Neural progenitor cell (in vitro differentiated cells): ENCODE measurements at regions not wholly inside any gene's neighbourhood (a gene's known extent, or its start where the extent isn't known, plus 50 kb on each side); places are given as distances from the start of the nearest gene placed in this dataset.
"Not testable (repeated sequence)": the region's sequence is repeated elsewhere in the genome, so short reads cannot be mapped to it uniquely, and the experiment has no call there.

Experiments used
- DNase-seq: peaks from one replicate; pipeline ENCODE4 v3.0.0-alpha.2; 2016; ENCODE audit warnings: low spot score
- H2AFZ ChIP-seq: fragments of 200-600 bp; sonication (generic); replicated peaks from 2 replicates; pipeline ENCODE4 v1.6.1; 2016; ENCODE audit warnings: antibody characterized with exemption
- H3F3A ChIP-seq: fragments of 200-600 bp; sonication (generic); 2 replicates; pipeline ENCODE4 v1.6.1; 2016; ENCODE audit warnings: antibody characterized with exemption, low read depth
- H3K27ac ChIP-seq: fragments of 200-600 bp; sonication (generic); 2 replicates; pipeline ENCODE4 v1.5.1; 2016; ENCODE audit warnings: mild to moderate bottlenecking
- H3K27me3 ChIP-seq: fragments of 200-600 bp; sonication (generic); 2 replicates; pipeline ENCODE4 v1.6.1; 2016; ENCODE audit warnings: mild to moderate bottlenecking, moderate library complexity
- H3K36me3 ChIP-seq: fragments of 200-600 bp; sonication (generic); 2 replicates; pipeline ENCODE4 v1.5.1; 2016
- H3K4me1 ChIP-seq: fragments of 200-600 bp; sonication (generic); 2 replicates; pipeline ENCODE4 v1.6.1; 2016; ENCODE audit warnings: mixed run types
- H3K4me2 ChIP-seq: fragments of 200-600 bp; sonication (generic); 2 replicates; pipeline ENCODE4 v1.6.1; 2016
- H3K4me3 ChIP-seq: fragments of 200-600 bp; sonication (generic); 2 replicates; pipeline ENCODE4 v1.5.1; 2016
- H3K79me2 ChIP-seq: fragments of 200-600 bp; sonication (generic); 2 replicates; pipeline ENCODE4 v1.6.1; 2016; ENCODE audit warnings: low read depth
- H3K9ac ChIP-seq: fragments of 200-600 bp; sonication (generic); 2 replicates; pipeline ENCODE4 v1.6.1; 2016
- H3K9me3 ChIP-seq: fragments of 200-600 bp; sonication (generic); 2 replicates; pipeline ENCODE4 v1.5.1; 2016; ENCODE audit warnings: low read depth
- H4K20me1 ChIP-seq: fragments of 200-600 bp; sonication (generic); 2 replicates; pipeline ENCODE4 v1.6.1; 2016; ENCODE audit warnings: low read depth
- H3K27ac Mint-ChIP-seq: 3 replicates; pipeline ENCODE4 v1.8.0; 2021; ENCODE audit warnings: mixed read lengths
- H3K27me3 Mint-ChIP-seq: 2 replicates; pipeline ENCODE4 v1.8.0; 2022; ENCODE audit warnings: low read depth, mild to moderate bottlenecking, inconsistent platforms, moderate library complexity, mixed read lengths; ENCODE audit not compliant: insufficient read depth
- H3K36me3 Mint-ChIP-seq: 3 replicates; pipeline ENCODE4 v1.8.0; 2021; ENCODE audit warnings: mixed read lengths
- H3K4me1 Mint-ChIP-seq: 3 replicates; pipeline ENCODE4 v1.8.0; 2021; ENCODE audit warnings: mixed read lengths
- H3K4me3 Mint-ChIP-seq: 3 replicates; pipeline ENCODE4 v1.8.0; 2021; ENCODE audit warnings: mild to moderate bottlenecking, moderate library complexity, mixed read lengths
- H3K9me3 Mint-ChIP-seq: 3 replicates; pipeline ENCODE4 v1.8.0; 2020; ENCODE audit warnings: mixed read lengths

DNA sequence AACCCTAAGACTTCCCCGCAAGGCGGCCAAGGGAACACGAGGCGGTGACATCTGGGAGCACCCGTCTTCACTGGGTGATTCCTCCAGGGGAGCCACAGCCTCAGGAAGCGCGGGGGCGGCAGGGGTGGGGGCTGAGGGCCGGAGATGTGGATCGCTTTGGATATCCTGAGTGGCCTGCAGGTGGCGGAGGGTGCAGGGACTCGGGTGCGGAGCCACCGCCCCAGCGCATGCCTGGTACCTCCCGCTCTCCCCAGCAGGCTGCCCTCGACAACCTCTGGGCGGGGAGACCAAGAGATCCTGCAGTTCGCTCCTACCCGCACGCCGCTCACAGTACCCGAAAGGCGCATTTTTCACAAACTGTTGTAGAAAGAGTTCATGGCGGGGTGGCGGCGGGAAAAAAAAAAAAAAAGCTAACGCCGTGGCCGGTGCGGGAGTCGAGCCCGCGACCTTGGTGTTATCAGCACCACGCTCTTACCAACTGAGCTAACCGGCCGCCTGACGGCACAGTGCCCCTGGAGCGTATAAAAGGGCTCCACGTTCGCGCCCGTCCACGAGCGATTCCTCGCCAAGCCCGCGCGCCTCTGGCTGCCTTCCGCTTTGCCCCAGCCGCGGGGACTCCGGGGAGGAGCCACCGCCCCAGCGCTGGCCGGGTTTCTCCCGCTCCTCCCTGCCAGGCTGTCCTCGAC lies 124.7 kb upstream of the PRKX start:
- not testable (repeated sequence) for H3K4me3 Mint-ChIP-seq, H3K4me2 ChIP-seq, H3K36me3 ChIP-seq, H3K4me1 Mint-ChIP-seq, H3K27ac ChIP-seq, H3K27me3 ChIP-seq, H4K20me1 ChIP-seq, H3K79me2 ChIP-seq, H3K36me3 Mint-ChIP-seq, H2AFZ ChIP-seq, H3F3A ChIP-seq, H3K9me3 Mint-ChIP-seq, H3K27ac Mint-ChIP-seq, H3K27me3 Mint-ChIP-seq, H3K4me3 ChIP-seq, H3K9me3 ChIP-seq, H3K9ac ChIP-seq, DNase-seq, H3K4me1 ChIP-seq

DNA sequence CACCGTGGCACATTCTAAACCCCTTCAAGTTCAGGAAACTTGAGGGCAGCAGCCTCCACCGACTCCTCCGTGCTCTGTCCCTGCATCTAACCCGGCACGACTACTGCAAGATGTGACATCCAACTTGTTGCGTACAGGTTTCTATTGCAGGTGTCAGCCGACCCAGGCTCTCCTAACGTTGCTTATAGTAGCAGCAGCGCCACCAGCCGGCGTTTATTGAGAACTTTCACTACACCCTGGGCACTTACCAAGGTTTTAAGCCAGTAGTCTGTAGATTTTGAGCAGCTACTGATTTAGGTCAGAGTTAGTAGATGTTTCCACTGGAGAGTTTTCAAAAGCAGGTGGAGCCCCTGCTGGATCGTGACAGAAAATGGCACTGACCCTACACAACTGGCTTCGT lies 123.8 kb upstream of the PRKX start:
- not testable (repeated sequence) for H3K4me1 ChIP-seq, DNase-seq, H3K27ac Mint-ChIP-seq, H4K20me1 ChIP-seq, H3K9me3 ChIP-seq, H3K4me3 ChIP-seq, H3K4me2 ChIP-seq, H3K4me1 Mint-ChIP-seq, H3K36me3 ChIP-seq, H3K4me3 Mint-ChIP-seq, H3K79me2 ChIP-seq, H3K9ac ChIP-seq, H3K36me3 Mint-ChIP-seq, H2AFZ ChIP-seq, H3F3A ChIP-seq, H3K27ac ChIP-seq, H3K27me3 ChIP-seq, H3K27me3 Mint-ChIP-seq, H3K9me3 Mint-ChIP-seq

GRCh38 chrX:3833761-3834542 lies 120.5 kb upstream of the PRKX start:
- H3K4me3 ChIP-seq, H3K27me3 ChIP-seq, H3K27ac Mint-ChIP-seq, H3K9ac ChIP-seq, H3K9me3 Mint-ChIP-seq, H4K20me1 ChIP-seq, H2AFZ ChIP-seq, H3K36me3 Mint-ChIP-seq, H3K79me2 ChIP-seq, H3K4me1 Mint-ChIP-seq, H3K4me1 ChIP-seq, H3K4me3 Mint-ChIP-seq, H3K27ac ChIP-seq, H3K36me3 ChIP-seq, H3K27me3 Mint-ChIP-seq, H3K9me3 ChIP-seq, H3K4me2 ChIP-seq, DNase-seq, H3F3A ChIP-seq: not testable (repeated sequence)

DNA sequence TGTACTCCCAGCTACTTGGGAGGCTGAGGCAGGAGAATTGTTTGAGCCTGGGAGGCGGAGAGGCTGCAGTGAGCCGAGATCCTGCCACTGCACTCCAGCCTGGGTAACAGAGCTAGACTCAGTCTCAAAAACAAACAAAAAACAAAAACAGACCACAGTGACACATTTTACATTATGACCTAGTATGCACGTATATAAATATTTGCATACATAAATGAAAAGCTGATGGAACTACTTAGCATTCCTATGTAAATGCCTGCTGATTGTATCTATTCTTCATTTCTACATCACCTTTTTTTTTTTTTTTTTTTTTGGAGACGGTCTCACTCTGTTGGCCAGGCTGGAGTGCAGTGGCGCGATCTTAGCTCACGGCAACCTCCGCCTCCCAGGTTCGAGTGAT lies 116.6 kb upstream of the PRKX start:
- H3K36me3 ChIP-seq, H3K36me3 Mint-ChIP-seq: not testable (repeated sequence)

GRCh38 chrX:3829041-3829531 lies 115.6 kb upstream of the PRKX start:
- not testable (repeated sequence) for H3K9me3 Mint-ChIP-seq, H3K27ac ChIP-seq, H3K9me3 ChIP-seq, H3K79me2 ChIP-seq, DNase-seq, H3K27ac Mint-ChIP-seq, H3K9ac ChIP-seq, H3K27me3 Mint-ChIP-seq, H3K4me2 ChIP-seq, H3K36me3 Mint-ChIP-seq, H3K4me3 ChIP-seq, H3K36me3 ChIP-seq, H3K4me1 Mint-ChIP-seq, H3K4me3 Mint-ChIP-seq, H4K20me1 ChIP-seq, H3F3A ChIP-seq, H2AFZ ChIP-seq, H3K4me1 ChIP-seq, H3K27me3 ChIP-seq

More for the DNA sequence above, 116.6 kb upstream of the PRKX start:
- H3K27me3 Mint-ChIP-seq, H3K4me1 Mint-ChIP-seq, H3K9me3 Mint-ChIP-seq, H3K27me3 ChIP-seq, H2AFZ ChIP-seq, H3K4me3 Mint-ChIP-seq, DNase-seq, H3K27ac ChIP-seq, H3K9ac ChIP-seq, H3K4me3 ChIP-seq, H4K20me1 ChIP-seq, H3K9me3 ChIP-seq, H3K4me2 ChIP-seq, H3F3A ChIP-seq, H3K4me1 ChIP-seq, H3K27ac Mint-ChIP-seq, H3K79me2 ChIP-seq: not testable (repeated sequence)

DNA sequence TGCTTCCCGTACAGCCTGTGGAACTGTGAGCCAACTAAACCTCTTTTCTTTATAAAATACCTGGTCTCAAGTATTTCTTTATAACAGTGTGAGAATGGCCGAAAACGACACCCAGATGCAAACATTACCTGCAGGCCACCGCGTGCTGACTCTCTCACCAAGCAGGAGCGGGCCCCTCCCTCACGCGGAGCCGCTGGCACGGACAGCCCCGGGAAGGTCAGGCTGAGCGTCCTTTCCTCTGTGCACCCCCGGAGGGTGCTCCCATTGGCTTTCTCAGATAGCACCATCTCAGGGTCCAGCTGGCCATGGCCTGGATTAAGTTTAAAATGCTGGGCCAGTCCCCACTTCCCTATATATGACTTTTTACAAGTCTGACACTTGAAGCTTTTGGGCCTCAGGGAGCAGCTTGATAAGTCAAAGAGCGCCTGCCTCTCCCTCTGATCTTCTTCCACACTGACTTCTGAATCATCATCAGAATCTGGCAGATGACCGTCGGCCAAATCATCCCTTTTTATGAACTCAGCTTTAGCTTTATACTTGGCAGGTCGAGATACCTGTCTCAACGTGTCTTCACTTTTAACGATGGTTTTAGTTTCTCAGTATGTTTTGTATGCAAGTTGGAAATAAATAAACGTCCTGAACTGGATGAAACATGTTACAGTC lies 115.1 kb upstream of the PRKX start:
- H3K27me3 Mint-ChIP-seq = not testable (repeated sequence)

DNA sequence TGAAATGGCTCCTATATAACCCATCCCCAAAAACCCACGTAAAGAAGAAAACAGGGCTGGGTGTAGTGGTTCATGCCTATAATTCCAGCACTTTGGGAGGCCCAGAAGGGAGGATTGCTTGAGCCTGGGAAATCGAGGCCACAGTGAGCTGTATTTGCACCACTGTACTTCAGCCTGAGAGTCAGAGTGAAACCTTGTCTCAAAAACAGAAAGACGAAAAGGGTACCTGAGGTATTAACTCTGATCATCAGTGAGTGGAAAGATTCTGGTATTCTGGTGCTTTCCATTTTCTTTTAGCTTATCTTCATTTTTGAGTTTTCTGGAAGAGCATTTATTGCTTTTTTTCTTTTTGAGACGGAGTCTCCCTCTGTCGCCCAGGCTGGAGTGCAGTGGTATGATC lies 110.6 kb upstream of the PRKX start:
- not testable (repeated sequence) for H3K36me3 ChIP-seq, H3F3A ChIP-seq, H3K9me3 Mint-ChIP-seq, H3K79me2 ChIP-seq, H2AFZ ChIP-seq, H3K27ac Mint-ChIP-seq, H3K4me2 ChIP-seq, H3K27ac ChIP-seq, H3K4me3 ChIP-seq, H3K9me3 ChIP-seq, H3K4me1 ChIP-seq, H3K9ac ChIP-seq, H3K27me3 ChIP-seq, DNase-seq, H3K27me3 Mint-ChIP-seq, H3K4me1 Mint-ChIP-seq, H4K20me1 ChIP-seq, H3K4me3 Mint-ChIP-seq
- H3K36me3 Mint-ChIP-seq = peaks cover 30% of the 10 kb centered on the region

More for the DNA sequence above, 115.1 kb upstream of the PRKX start:
- H3K4me1 ChIP-seq, H3K79me2 ChIP-seq, H2AFZ ChIP-seq, H3K4me3 ChIP-seq, H4K20me1 ChIP-seq, H3K9me3 Mint-ChIP-seq, H3K36me3 Mint-ChIP-seq, H3K4me2 ChIP-seq, H3K4me3 Mint-ChIP-seq, H3K27ac Mint-ChIP-seq, H3F3A ChIP-seq, H3K36me3 ChIP-seq, H3K4me1 Mint-ChIP-seq, H3K9ac ChIP-seq, H3K9me3 ChIP-seq, H3K27me3 ChIP-seq, H3K27ac ChIP-seq, DNase-seq: not testable (repeated sequence)
